Neural progenitor cell (in vitro differentiated cells): ENCODE measurements at regions not wholly inside any gene's neighbourhood (a gene's known extent, or its start where the extent isn't known, plus 50 kb on each side); places are given as distances from the start of the nearest gene placed in this dataset.
"Not testable (repeated sequence)": the region's sequence is repeated elsewhere in the genome, so short reads cannot be mapped to it uniquely, and the experiment has no call there.

Source experiments
- EZH2 ChIP-seq: fragments of 200-600 bp; sonication (generic); IDR thresholded peaks from 2 replicates; pipeline ENCODE4 v1.6.1; 2017; ENCODE audit warnings: antibody characterized with exemption, mild to moderate bottlenecking, moderate library complexity
- EZH2phosphoT487 ChIP-seq: fragments of 200-600 bp; sonication (generic); IDR thresholded peaks from 2 replicates; pipeline ENCODE4 v1.6.1; 2017; ENCODE audit warnings: antibody characterized with exemption
- TF ChIP-seq, protein P1 (sequence below): fragments of 200-600 bp; sonication (generic); IDR thresholded peaks from 2 replicates; pipeline ENCODE4 v1.5.1; 2017; ENCODE audit warnings: antibody characterized with exemption, mild to moderate bottlenecking

DNA sequence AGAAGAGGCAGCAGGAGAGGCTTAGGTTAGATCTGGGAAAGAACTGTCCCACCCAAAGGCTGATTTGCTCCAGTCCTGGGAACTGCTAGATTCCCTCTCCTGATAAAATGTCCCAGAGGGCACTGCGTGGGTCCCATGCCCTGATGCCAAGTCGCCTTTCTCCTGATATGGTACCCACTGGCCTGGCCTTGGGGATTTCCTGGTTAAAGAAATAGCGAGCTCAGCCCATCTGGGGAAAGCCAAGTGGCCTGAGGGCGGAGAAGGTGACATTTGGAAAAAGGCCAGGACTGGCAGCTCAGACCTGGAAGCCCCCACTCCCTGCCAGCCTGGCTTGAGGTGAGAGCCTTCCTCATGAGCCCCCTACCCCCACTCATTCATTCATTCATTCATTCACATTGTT is 94.2 kb downstream of the NSUN5 start:
- TF ChIP-seq, protein P1, sequence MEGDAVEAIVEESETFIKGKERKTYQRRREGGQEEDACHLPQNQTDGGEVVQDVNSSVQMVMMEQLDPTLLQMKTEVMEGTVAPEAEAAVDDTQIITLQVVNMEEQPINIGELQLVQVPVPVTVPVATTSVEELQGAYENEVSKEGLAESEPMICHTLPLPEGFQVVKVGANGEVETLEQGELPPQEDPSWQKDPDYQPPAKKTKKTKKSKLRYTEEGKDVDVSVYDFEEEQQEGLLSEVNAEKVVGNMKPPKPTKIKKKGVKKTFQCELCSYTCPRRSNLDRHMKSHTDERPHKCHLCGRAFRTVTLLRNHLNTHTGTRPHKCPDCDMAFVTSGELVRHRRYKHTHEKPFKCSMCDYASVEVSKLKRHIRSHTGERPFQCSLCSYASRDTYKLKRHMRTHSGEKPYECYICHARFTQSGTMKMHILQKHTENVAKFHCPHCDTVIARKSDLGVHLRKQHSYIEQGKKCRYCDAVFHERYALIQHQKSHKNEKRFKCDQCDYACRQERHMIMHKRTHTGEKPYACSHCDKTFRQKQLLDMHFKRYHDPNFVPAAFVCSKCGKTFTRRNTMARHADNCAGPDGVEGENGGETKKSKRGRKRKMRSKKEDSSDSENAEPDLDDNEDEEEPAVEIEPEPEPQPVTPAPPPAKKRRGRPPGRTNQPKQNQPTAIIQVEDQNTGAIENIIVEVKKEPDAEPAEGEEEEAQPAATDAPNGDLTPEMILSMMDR, result not testable (repeated sequence)
- not testable (repeated sequence) for TF ChIP-seq EZH2, EZH2phosphoT487
